Peyer's patch (tissue), 4 donors: ENCODE measurements at regions not wholly inside any gene's neighbourhood (a gene's known extent, or its start where the extent isn't known, plus 50 kb on each side); places are given as distances from the start of the nearest gene placed in this dataset.

Experiments
- POLR2A ChIP-seq, 2 donors: fragments of 450-650 bp; IDR thresholded peaks; one replicate each; pipeline ENCODE4 v1.5.1; 2017; ENCODE audit warnings: antibody characterized with exemption in 2 of 2, mild to moderate bottlenecking in 2 of 2, moderate library complexity in 2 of 2
- TF ChIP-seq, protein P1 (sequence below), 6 experiments: fragments of 450-650 bp in 4 of 6; fragments of 200-600 bp in 2 of 6; sonication (generic) in 1 of 6; IDR thresholded peaks; one replicate each; pipeline ENCODE4 v1.5.1; 2017 to 2019; ENCODE audit warnings: antibody characterized with exemption in 6 of 6, mild to moderate bottlenecking in 3 of 6, moderate library complexity in 1 of 6

DNA sequence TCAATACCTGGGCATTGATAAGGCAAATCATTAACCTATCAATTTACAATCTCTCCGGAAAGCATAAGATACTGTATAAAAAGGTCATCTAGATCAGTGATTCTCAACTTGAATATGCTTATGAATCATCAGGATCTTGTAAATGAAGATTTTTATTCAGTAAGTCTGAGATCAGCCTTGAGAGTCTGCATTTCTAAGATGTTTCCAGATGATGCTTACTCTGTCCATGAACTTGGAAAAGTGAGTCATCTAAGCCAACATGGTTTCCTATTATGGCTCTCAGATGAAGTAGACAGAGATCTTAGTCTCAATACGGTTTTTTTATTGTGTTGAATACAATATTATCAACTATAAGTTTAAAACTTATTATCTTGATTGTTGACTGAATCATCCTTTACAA, 226.4 kb upstream of the KIRREL3 start:
- TF ChIP-seq, protein P1, sequence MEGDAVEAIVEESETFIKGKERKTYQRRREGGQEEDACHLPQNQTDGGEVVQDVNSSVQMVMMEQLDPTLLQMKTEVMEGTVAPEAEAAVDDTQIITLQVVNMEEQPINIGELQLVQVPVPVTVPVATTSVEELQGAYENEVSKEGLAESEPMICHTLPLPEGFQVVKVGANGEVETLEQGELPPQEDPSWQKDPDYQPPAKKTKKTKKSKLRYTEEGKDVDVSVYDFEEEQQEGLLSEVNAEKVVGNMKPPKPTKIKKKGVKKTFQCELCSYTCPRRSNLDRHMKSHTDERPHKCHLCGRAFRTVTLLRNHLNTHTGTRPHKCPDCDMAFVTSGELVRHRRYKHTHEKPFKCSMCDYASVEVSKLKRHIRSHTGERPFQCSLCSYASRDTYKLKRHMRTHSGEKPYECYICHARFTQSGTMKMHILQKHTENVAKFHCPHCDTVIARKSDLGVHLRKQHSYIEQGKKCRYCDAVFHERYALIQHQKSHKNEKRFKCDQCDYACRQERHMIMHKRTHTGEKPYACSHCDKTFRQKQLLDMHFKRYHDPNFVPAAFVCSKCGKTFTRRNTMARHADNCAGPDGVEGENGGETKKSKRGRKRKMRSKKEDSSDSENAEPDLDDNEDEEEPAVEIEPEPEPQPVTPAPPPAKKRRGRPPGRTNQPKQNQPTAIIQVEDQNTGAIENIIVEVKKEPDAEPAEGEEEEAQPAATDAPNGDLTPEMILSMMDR (IDR thresholded peaks at IDR 0.05), result no peak
- no peak for TF ChIP-seq POLR2A (IDR thresholded peaks at IDR 0.05)
